Spleen (tissue), 11 donors: ENCODE measurements at regions not wholly inside any gene's neighbourhood (a gene's known extent, or its start where the extent isn't known, plus 50 kb on each side); places are given as distances from the start of the nearest gene placed in this dataset.
"Not testable (repeated sequence)": the region's sequence is repeated elsewhere in the genome, so short reads cannot be mapped to it uniquely, and the experiment has no call there.

ENCODE experiments used
- DNase-seq: peaks from one replicate; pipeline ENCODE4 v3.0.0-alpha.2; 2020
- H3K27ac ChIP-seq, 8 donors: fragments of 200-600 bp; sonication (generic) in 7 of 8; 1 replicate in 4 of 8; 2 replicates in 4 of 8; pipeline versions ENCODE4 v1.5.0 to v1.8.0; 2016 to 2021; ENCODE audit warnings: inconsistent platforms in 4 of 8, mild to moderate bottlenecking in 4 of 8, moderate library complexity in 1 of 8
- H3K27me3 ChIP-seq, 7 donors: fragments of 200-600 bp; sonication (generic) in 6 of 7; replicated peaks in 1 of 7; 1 replicate in 4 of 7; 2 replicates in 3 of 7; pipeline versions ENCODE4 v1.5.0 to v1.8.0; 2016 to 2021; ENCODE audit warnings: inconsistent platforms in 3 of 7, mild to moderate bottlenecking in 1 of 7
- H3K36me3 ChIP-seq, 6 donors: fragments of 200-600 bp; sonication (generic) in 5 of 6; 1 replicate in 4 of 6; 2 replicates in 2 of 6; pipeline versions ENCODE4 v1.5.0 to v1.8.0; 2016 to 2021; ENCODE audit warnings: inconsistent platforms in 2 of 6
- H3K4me1 ChIP-seq, 6 donors: fragments of 200-600 bp; sonication (generic) in 5 of 6; 1 replicate in 3 of 6; 2 replicates in 3 of 6; pipeline versions ENCODE4 v1.5.0 to v1.8.0; 2016 to 2021; ENCODE audit warnings: inconsistent platforms in 3 of 6
- H3K4me3 ChIP-seq, 8 donors: fragments of 200-600 bp; sonication (generic) in 7 of 8; 1 replicate in 4 of 8; 2 replicates in 4 of 8; pipeline versions ENCODE4 v1.5.0 to v1.8.0; 2016 to 2021; ENCODE audit warnings: inconsistent platforms in 4 of 8, mild to moderate bottlenecking in 4 of 8, moderate library complexity in 2 of 8
- H3K9me3 ChIP-seq, 8 donors: fragments of 200-600 bp; sonication (generic) in 7 of 8; 1 replicate in 4 of 8; 2 replicates in 4 of 8; pipeline versions ENCODE4 v1.5.0 to v1.8.0; 2016 to 2021; ENCODE audit warnings: inconsistent platforms in 4 of 8
- POLR2A ChIP-seq, 3 donors: fragments of 450-650 bp; IDR thresholded peaks; one replicate each; pipeline ENCODE4 v1.5.1; 2017; ENCODE audit warnings: antibody characterized with exemption in 3 of 3, mild to moderate bottlenecking in 1 of 3
- POLR2AphosphoS5 ChIP-seq, 3 donors: sonication (generic); formaldehyde crosslinking; IDR thresholded peaks; one replicate each; pipeline ENCODE4 v1.5.1; 2017; ENCODE audit warnings: antibody characterized with exemption in 3 of 3
- WGBS, 5 donors: extraction: QIAGEN DNeasy Blood & Tissue Kit in 3 of 5; methylation state at CpG; one replicate each; pipeline versions ENCODE4 v1.1.5 to v1.1.7; 2013 to 2018; 5-methylcytosine and 5-hydroxymethylcytosine counted together
- intact Hi-C: fragments of 100-400 bp; cut with DNase I; formaldehyde crosslinking; loops from one replicate; pipeline ENCODE4 v1.15.0; 2023; ENCODE audit warnings: low total_unique reads
- TF ChIP-seq, protein P1 (sequence below), 11 experiments: fragments of 200-600 bp in 7 of 11; fragments of 450-650 bp in 4 of 11; sonication (generic) in 4 of 11; IDR thresholded peaks in 8 of 11; conservative IDR thresholded peaks in 3 of 11; 1 replicate in 7 of 11; 2 replicates in 4 of 11; pipeline versions ENCODE4 v1.4.0 to v1.8.0; 2016 to 2021; ENCODE audit warnings: antibody characterized with exemption in 11 of 11, inconsistent platforms in 4 of 11, mild to moderate bottlenecking in 1 of 11
- donor health status: healthy with polysubstance abuse.
- donor health status: DM: no; HTN: no; CAD: no; lungs with moderate emphysema.
- donor health status: DM: no; HTN: no; CAD: no.
- donor health status: Bipolar disorder and iron deficiency.
- donor health status: healthy.
- donor health status: DM: no; HTN: no; CAD: no.
- donor health status: DM: yes; HTN: yes; CAD: no.

GRCh38 chr12:9411616-9412268 lies 196.0 kb downstream of the KLRB1 start:
- H3K27me3 ChIP-seq, H3K27ac ChIP-seq, intact Hi-C loops, DNase-seq, H3K36me3 ChIP-seq, H3K9me3 ChIP-seq, H3K4me3 ChIP-seq, H3K4me1 ChIP-seq: not testable (repeated sequence)
- 48 to 60% (median 54%) methylated on average over 7 of the region's 7 CpGs for WGBS, 5 donors

GRCh38 chr12:9407425-9407748 lies 199.2 kb upstream of the PZP start:
- H3K4me3 ChIP-seq: peak overlapping the region in 1 of 8 donors; percentile 42
- H3K9me3 ChIP-seq, H3K36me3 ChIP-seq, H3K4me1 ChIP-seq, DNase-seq, H3K27me3 ChIP-seq, H3K27ac ChIP-seq, intact Hi-C loops: not testable (repeated sequence)
- WGBS, 5 donors: 66 to 84% (median 74%) methylated on average over 4 of the region's 4 CpGs

DNA sequence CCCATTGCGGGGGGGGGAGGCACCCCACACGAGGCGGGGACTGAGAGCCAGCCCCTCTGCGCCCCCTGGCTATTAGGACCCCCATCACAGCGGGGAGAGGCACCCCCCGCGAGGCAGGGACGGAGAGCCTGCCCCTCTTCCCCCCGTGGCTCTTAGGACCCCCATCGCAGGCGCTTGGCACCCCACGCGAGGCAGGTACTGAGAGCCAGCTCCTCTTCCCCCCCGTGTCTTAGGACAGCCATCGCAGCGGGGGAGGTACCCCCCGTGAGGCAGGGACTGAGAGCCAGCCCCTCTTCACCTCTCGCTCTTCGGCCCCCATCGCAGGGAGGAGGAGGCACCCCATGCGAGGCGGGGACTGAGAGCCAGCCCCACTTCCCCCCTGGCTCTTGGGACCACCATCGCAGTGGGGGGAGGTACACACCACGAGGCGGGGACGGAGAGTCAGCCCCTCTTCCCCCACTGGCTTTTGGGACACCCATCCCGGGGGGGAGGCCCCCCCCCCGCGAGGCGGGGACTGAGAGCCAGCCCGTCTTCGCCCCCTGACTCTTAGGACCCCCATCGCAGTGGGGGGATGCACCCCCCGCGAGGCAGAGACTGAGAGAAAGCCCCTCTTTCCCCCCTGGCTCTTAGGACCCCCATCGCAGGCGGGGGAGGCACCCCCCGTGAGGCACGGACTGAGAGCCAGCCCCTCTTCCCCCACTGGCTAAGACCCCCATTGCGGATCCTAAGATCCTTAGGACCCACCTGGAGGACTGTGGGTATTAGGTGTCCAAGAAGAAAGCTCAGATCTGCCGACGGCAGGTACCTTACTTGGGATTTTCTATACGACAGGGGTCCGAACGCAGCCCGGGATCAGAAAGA lies 198.6 kb upstream of the PZP start:
- peak overlapping the region in 1 of 8 donors; percentile 42 for H3K4me3 ChIP-seq
- H3K4me1 ChIP-seq: no peaks in the 10 kb centered on the region
- intact Hi-C loops: no loop called here
- H3K9me3 ChIP-seq: peaks cover 0 to 8% (median 0%) of the 10 kb centered on the region in 8 donors
- WGBS, 5 donors: 72 to 97% (median 93%) methylated on average over 15 to 46 of the region's 46 CpGs
- no peak for TF ChIP-seq POLR2AphosphoS5 (IDR thresholded peaks at IDR 0.05)
- H3K27me3 ChIP-seq: no peaks in the 10 kb centered on the region
- no peak for DNase-seq
- H3K27ac ChIP-seq: no peak overlapping the region
- H3K36me3 ChIP-seq: peaks cover 0 to 5% (median 0%) of the 10 kb centered on the region in 6 donors

DNA sequence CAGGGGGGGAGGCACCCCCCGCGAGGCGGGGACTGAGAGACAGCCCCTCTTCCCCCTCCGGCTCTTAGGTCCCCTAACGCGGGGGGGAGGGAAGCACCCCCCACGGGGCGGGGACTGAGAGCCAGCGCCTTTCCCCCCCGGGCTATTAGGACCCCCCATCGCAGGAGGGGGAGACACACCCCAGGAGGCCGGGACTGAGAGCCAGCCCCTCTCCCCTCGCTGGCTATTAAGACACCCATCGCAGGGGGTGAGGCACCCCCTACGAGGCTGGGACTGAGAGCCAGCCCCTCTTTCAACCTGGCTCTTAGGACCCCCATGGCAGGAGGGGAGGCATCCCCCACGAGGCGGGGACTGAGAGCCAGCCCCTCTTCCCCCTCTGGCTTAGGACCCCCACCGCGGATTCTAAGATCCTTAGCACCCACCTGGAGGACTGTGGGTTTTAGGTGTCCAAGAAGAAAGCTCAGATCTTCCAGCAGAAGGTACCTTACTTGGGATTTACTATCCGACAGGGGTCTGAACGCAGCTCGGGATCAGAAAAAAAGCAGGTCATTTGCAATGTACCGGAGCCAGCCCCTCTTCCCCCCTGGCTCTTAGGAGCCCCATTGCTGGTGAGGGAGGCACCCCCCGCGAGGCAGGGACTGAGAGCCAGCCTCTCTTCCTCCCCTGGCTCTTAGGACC lies 197.8 kb upstream of the PZP start:
- DNase-seq: no peak
- Histone ChIP-seq H3K4me3 (peak overlapping the region in 1 of 8 donors; percentile 42), H3K36me3 (peaks cover 0 to 5% (median 0%) of the 10 kb centered on the region in 6 donors), H3K27me3 (no peaks in the 10 kb centered on the region), H3K27ac (no peak overlapping the region), H3K9me3 (peaks cover 0 to 8% (median 0%) of the 10 kb centered on the region in 8 donors), H3K4me1 (no peaks in the 10 kb centered on the region)
- TF ChIP-seq POLR2A (IDR thresholded peaks at IDR 0.05) (no peak), POLR2AphosphoS5 (IDR thresholded peaks at IDR 0.05) (no peak)
- TF ChIP-seq, protein P1, sequence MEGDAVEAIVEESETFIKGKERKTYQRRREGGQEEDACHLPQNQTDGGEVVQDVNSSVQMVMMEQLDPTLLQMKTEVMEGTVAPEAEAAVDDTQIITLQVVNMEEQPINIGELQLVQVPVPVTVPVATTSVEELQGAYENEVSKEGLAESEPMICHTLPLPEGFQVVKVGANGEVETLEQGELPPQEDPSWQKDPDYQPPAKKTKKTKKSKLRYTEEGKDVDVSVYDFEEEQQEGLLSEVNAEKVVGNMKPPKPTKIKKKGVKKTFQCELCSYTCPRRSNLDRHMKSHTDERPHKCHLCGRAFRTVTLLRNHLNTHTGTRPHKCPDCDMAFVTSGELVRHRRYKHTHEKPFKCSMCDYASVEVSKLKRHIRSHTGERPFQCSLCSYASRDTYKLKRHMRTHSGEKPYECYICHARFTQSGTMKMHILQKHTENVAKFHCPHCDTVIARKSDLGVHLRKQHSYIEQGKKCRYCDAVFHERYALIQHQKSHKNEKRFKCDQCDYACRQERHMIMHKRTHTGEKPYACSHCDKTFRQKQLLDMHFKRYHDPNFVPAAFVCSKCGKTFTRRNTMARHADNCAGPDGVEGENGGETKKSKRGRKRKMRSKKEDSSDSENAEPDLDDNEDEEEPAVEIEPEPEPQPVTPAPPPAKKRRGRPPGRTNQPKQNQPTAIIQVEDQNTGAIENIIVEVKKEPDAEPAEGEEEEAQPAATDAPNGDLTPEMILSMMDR (IDR thresholded peaks at IDR 0.05 in 8 of 11, conservative IDR thresholded peaks at IDR 0.05 in 3 of 11): no peak
- intact Hi-C loops: no loop called here
- 62 to 94% (median 84%) methylated on average over 2 to 19 of the region's 25 CpGs for WGBS, 5 donors

- H3K36me3 ChIP-seq: peaks cover 0 to 5% (median 0%) of the 10 kb centered on the region in 6 donors
- no peak overlapping the region for H3K27ac ChIP-seq
- DNase-seq: no peak
- no peaks in the 10 kb centered on the region for H3K27me3 ChIP-seq
- H3K4me3 ChIP-seq: no peak overlapping the region
- 80 to 98% (median 93%) methylated on average over 14 to 38 of the region's 39 CpGs for WGBS, 5 donors
- no peaks in the 10 kb centered on the region for H3K4me1 ChIP-seq
- intact Hi-C loops: no loop called here
- no peak for TF ChIP-seq POLR2AphosphoS5 (IDR thresholded peaks at IDR 0.05)
- TF ChIP-seq POLR2A (IDR thresholded peaks at IDR 0.05): no peak
- TF ChIP-seq, protein P1 (IDR thresholded peaks at IDR 0.05 in 8 of 11, conservative IDR thresholded peaks at IDR 0.05 in 3 of 11): no peak
- H3K9me3 ChIP-seq: peaks cover 0 to 8% (median 0%) of the 10 kb centered on the region in 8 donors
Observed at GRCh38 chr12:9404469-9405260, 196.5 kb upstream of the PZP start.
